Left lung (tissue), 4 donors: ENCODE measurements at regions not wholly inside any gene's neighbourhood (a gene's known extent, or its start where the extent isn't known, plus 50 kb on each side); places are given as distances from the start of the nearest gene placed in this dataset.

Experiments used
- ATAC-seq: fragments of 200-7000 bp; cut with Tn5 transposase; one replicate; pipeline ENCODE4 v1.9.1; 2020; ENCODE audit warnings: moderate library complexity
- DNase-seq, 4 donors: peaks; one replicate each; pipeline ENCODE4 v3.0.0-alpha.2; 2013 to 2020
- H3K27ac ChIP-seq, 2 donors: fragments of 200-600 bp; sonication (generic) in 1 of 2; one replicate each; pipeline versions ENCODE4 v1.5.0 to v1.8.0; 2020 to 2021
- H3K27me3 ChIP-seq, 2 donors: fragments of 200-600 bp; sonication (generic) in 1 of 2; one replicate each; pipeline versions ENCODE4 v1.5.0 to v1.8.0; 2020 to 2021
- H3K36me3 ChIP-seq, 2 donors: fragments of 200-600 bp; sonication (generic) in 1 of 2; one replicate each; pipeline versions ENCODE4 v1.5.0 to v1.8.0; 2020 to 2021
- H3K4me1 ChIP-seq, 2 donors: fragments of 200-600 bp; one replicate each; pipeline ENCODE4 v1.8.0; 2021
- H3K4me3 ChIP-seq, 2 donors: fragments of 200-600 bp; sonication (generic) in 1 of 2; one replicate each; pipeline versions ENCODE4 v1.5.0 to v1.8.0; 2020 to 2021; ENCODE audit warnings: mild to moderate bottlenecking in 1 of 2
- H3K9me3 ChIP-seq, 2 donors: fragments of 200-600 bp; sonication (generic) in 1 of 2; one replicate each; pipeline versions ENCODE4 v1.5.0 to v1.8.0; 2020 to 2021
- CTCF ChIP-seq, 2 donors: fragments of 200-600 bp; sonication (generic) in 1 of 2; IDR thresholded peaks; one replicate each; pipeline versions ENCODE4 v1.5.0 to v1.8.0; 2021; ENCODE audit warnings: antibody characterized with exemption in 2 of 2
- intact Hi-C, 2 donors: fragments of 100-400 bp; cut with DNase I; formaldehyde crosslinking; loops; one replicate each; pipeline versions ENCODE4 v1.11.2 to v1.14.2; 2022
- donor health status: DM: no; HTN: yes; CAD: no.
- donor health status: DM: no; HTN: no; CAD: no.

- Histone ChIP-seq H3K9me3 (no peaks in the 10 kb centered on the region), H3K4me3 (no peak overlapping the region), H3K27me3 (peaks cover 38 to 96% of the 10 kb centered on the region in 2 donors), H3K4me1 (no peaks in the 10 kb centered on the region), H3K36me3 (no peaks in the 10 kb centered on the region), H3K27ac (no peak overlapping the region)
- no peak for TF ChIP-seq CTCF (IDR thresholded peaks at IDR 0.05)
- no peak for DNase-seq
- ATAC-seq: no peak
- intact Hi-C loops: no loop called here
Measured at GRCh38 chr3:10707400-10708215, 108.4 kb upstream of the SLC6A11 start.

DNA sequence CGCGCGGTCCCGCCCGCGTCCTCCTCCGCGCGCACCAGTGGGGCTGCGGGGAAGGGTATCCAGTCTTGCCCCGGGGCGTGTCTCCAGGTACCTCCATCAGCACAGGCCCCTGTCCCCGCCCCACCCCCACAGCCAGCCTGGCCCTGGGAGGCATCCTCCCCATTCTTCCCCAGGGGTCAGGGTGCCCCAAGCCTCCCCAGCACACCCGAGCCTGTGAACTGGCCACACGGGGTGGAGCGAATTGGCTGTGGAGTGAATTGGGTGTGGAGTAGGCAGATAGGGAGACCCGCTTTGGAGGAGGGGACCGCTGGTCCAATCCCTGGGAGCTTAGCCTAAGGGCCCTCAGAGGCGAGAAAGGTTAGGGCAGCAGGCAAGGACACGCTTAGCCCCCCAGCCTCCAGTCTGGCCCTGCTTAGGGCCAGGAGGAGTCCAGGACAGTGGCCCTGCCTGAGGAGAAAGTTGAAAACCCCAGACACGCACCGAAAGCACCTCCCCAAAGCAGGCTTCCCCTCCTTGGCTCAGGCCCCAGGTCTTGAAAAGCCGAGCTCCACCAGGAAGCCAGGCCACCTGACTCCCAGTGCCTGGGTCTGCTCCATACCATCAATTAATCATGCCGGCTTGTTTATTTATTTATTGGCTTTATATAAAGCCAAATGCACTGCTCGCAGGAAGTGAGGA lies 107.7 kb upstream of the SLC6A11 start:
- Histone ChIP-seq H3K4me3 (no peak overlapping the region), H3K27me3 (peaks cover 38 to 89% of the 10 kb centered on the region in 2 donors), H3K27ac (no peak overlapping the region), H3K4me1 (no peaks in the 10 kb centered on the region), H3K36me3 (no peaks in the 10 kb centered on the region), H3K9me3 (no peaks in the 10 kb centered on the region)
- TF ChIP-seq CTCF (IDR thresholded peaks at IDR 0.05): no peak
- no peak for ATAC-seq
- DNase-seq: no peak
- intact Hi-C loops: no loop called here

DNA sequence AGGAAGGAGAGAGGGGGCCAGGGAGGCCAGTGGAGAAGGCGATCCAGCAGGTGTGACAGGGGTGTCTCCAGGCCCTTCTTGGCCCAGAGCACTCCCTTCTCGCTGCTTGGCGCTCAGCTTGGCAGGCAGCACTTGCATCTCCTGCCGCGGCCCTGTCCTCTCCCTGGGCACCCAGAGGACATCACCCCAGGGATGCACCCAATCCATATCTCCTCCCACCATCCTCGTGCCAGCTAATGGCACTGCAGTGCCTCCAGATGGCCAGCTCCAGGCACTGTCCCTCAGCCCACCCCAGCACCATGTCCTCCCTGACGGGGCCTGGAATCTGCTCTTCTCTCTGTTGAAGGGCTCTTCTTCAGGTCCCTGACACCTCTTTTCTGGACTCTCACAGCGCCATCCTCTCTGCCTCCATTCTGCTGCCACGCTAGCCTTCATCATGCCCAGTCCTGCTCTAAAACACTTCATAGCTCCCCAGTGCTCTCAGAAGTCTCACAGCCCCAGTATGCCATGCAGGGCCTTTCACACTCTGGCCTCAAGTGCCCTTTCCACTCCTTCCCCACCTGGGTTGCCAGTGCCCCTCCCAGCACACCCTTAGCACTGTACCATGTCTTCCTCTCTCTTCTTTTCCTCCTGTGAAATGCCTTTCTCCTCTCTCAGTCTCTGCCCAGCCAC lies 106.8 kb upstream of the SLC6A11 start:
- DNase-seq: no peak
- Histone ChIP-seq H3K27me3 (peaks cover 38 to 80% of the 10 kb centered on the region in 2 donors), H3K4me3 (no peak overlapping the region), H3K9me3 (peaks cover 0 to 2% of the 10 kb centered on the region in 2 donors), H3K4me1 (no peaks in the 10 kb centered on the region), H3K36me3 (no peaks in the 10 kb centered on the region), H3K27ac (no peak overlapping the region)
- no peak for TF ChIP-seq CTCF (IDR thresholded peaks at IDR 0.05)
- ATAC-seq: no peak
- intact Hi-C loops: no loop called here

DNA sequence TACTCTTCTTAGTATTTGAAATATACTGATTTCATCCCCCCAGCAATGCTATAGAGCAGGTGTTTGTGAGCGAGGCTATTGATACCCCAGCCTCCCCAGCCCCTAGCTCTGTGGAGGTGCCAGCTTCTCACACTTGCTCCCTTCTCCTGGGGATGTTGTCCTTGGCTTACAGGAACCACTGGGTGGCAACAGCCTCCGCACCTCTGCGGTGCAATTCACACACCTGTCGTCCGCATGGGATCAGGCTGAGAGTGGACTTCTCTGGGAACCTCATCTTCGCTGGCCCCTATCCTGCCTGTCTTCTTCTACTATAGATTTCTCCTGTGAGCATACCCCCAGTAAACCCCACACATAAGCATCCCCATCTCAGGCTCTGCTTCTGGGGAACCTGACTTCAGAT lies 103.9 kb upstream of the SLC6A11 start:
- TF ChIP-seq CTCF (IDR thresholded peaks at IDR 0.05): no peak
- DNase-seq (no peak), ATAC-seq (no peak)
- no peak overlapping the region for H3K4me3 ChIP-seq
- peaks cover 18 to 51% of the 10 kb centered on the region in 2 donors for H3K27me3 ChIP-seq
- intact Hi-C loops: no loop called here
- H3K4me1 ChIP-seq: no peaks in the 10 kb centered on the region
- H3K36me3 ChIP-seq: no peaks in the 10 kb centered on the region
- no peak overlapping the region for H3K27ac ChIP-seq
- peaks cover 0 to 10% of the 10 kb centered on the region in 2 donors for H3K9me3 ChIP-seq

- Histone ChIP-seq H3K4me3 (no peak overlapping the region), H3K36me3 (no peaks in the 10 kb centered on the region), H3K27ac (no peak overlapping the region), H3K9me3 (peaks cover 0 to 10% of the 10 kb centered on the region in 2 donors), H3K4me1 (no peaks in the 10 kb centered on the region), H3K27me3 (peaks cover 5 to 36% of the 10 kb centered on the region in 2 donors)
- intact Hi-C loops: no loop called here
- ATAC-seq (no peak), DNase-seq (no peak)
- TF ChIP-seq CTCF (IDR thresholded peaks at IDR 0.05): no peak
Measured at GRCh38 chr3:10713656-10714055, 102.4 kb upstream of the SLC6A11 start.
